Neural progenitor cell (in vitro differentiated cells): ENCODE measurements at regions not wholly inside any gene's neighbourhood (a gene's known extent, or its start where the extent isn't known, plus 50 kb on each side); places are given as distances from the start of the nearest gene placed in this dataset.

Experiments
- DNase-seq: peaks from one replicate; pipeline ENCODE4 v3.0.0-alpha.2; 2016; ENCODE audit warnings: low spot score
- H2AFZ ChIP-seq: fragments of 200-600 bp; sonication (generic); replicated peaks from 2 replicates; pipeline ENCODE4 v1.6.1; 2016; ENCODE audit warnings: antibody characterized with exemption
- H3F3A ChIP-seq: fragments of 200-600 bp; sonication (generic); 2 replicates; pipeline ENCODE4 v1.6.1; 2016; ENCODE audit warnings: antibody characterized with exemption, low read depth
- H3K27ac ChIP-seq: fragments of 200-600 bp; sonication (generic); 2 replicates; pipeline ENCODE4 v1.5.1; 2016; ENCODE audit warnings: mild to moderate bottlenecking
- H3K27me3 ChIP-seq: fragments of 200-600 bp; sonication (generic); 2 replicates; pipeline ENCODE4 v1.6.1; 2016; ENCODE audit warnings: mild to moderate bottlenecking, moderate library complexity
- H3K36me3 ChIP-seq: fragments of 200-600 bp; sonication (generic); 2 replicates; pipeline ENCODE4 v1.5.1; 2016
- H3K4me1 ChIP-seq: fragments of 200-600 bp; sonication (generic); 2 replicates; pipeline ENCODE4 v1.6.1; 2016; ENCODE audit warnings: mixed run types
- H3K4me2 ChIP-seq: fragments of 200-600 bp; sonication (generic); 2 replicates; pipeline ENCODE4 v1.6.1; 2016
- H3K4me3 ChIP-seq: fragments of 200-600 bp; sonication (generic); 2 replicates; pipeline ENCODE4 v1.5.1; 2016
- H3K79me2 ChIP-seq: fragments of 200-600 bp; sonication (generic); 2 replicates; pipeline ENCODE4 v1.6.1; 2016; ENCODE audit warnings: low read depth
- H3K9ac ChIP-seq: fragments of 200-600 bp; sonication (generic); 2 replicates; pipeline ENCODE4 v1.6.1; 2016
- H3K9me3 ChIP-seq: fragments of 200-600 bp; sonication (generic); 2 replicates; pipeline ENCODE4 v1.5.1; 2016; ENCODE audit warnings: low read depth
- H4K20me1 ChIP-seq: fragments of 200-600 bp; sonication (generic); 2 replicates; pipeline ENCODE4 v1.6.1; 2016; ENCODE audit warnings: low read depth
- H3K27ac Mint-ChIP-seq: 3 replicates; pipeline ENCODE4 v1.8.0; 2021; ENCODE audit warnings: mixed read lengths
- H3K27me3 Mint-ChIP-seq: 2 replicates; pipeline ENCODE4 v1.8.0; 2022; ENCODE audit warnings: low read depth, mild to moderate bottlenecking, inconsistent platforms, moderate library complexity, mixed read lengths; ENCODE audit not compliant: insufficient read depth
- H3K36me3 Mint-ChIP-seq: 3 replicates; pipeline ENCODE4 v1.8.0; 2021; ENCODE audit warnings: mixed read lengths
- H3K4me1 Mint-ChIP-seq: 3 replicates; pipeline ENCODE4 v1.8.0; 2021; ENCODE audit warnings: mixed read lengths
- H3K4me3 Mint-ChIP-seq: 3 replicates; pipeline ENCODE4 v1.8.0; 2021; ENCODE audit warnings: mild to moderate bottlenecking, moderate library complexity, mixed read lengths
- H3K9me3 Mint-ChIP-seq: 3 replicates; pipeline ENCODE4 v1.8.0; 2020; ENCODE audit warnings: mixed read lengths
- EZH2 ChIP-seq: fragments of 200-600 bp; sonication (generic); IDR thresholded peaks from 2 replicates; pipeline ENCODE4 v1.6.1; 2017; ENCODE audit warnings: antibody characterized with exemption, mild to moderate bottlenecking, moderate library complexity
- EZH2phosphoT487 ChIP-seq: fragments of 200-600 bp; sonication (generic); IDR thresholded peaks from 2 replicates; pipeline ENCODE4 v1.6.1; 2017; ENCODE audit warnings: antibody characterized with exemption
- TF ChIP-seq, protein P1 (sequence below): fragments of 200-600 bp; sonication (generic); IDR thresholded peaks from 2 replicates; pipeline ENCODE4 v1.5.1; 2017; ENCODE audit warnings: antibody characterized with exemption, mild to moderate bottlenecking

- Histone ChIP-seq H4K20me1 (no peaks in the 10 kb centered on the region), H3K4me1 (peaks cover 26% of the 10 kb centered on the region), H3K9me3 (peaks cover 3% of the 10 kb centered on the region), H3K9ac (no peak overlapping the region), H3K27me3 (no peaks in the 10 kb centered on the region), H3K4me3 (no peak overlapping the region), H3F3A (peaks cover 21% of the 10 kb centered on the region), H3K36me3 (no peaks in the 10 kb centered on the region), H2AFZ (no peak overlapping the region), H3K79me2 (no peaks in the 10 kb centered on the region), H3K4me2 (peak overlapping the region; percentile 45), H3K27ac (peak overlapping the region; percentile 90)
- Mint-ChIP-seq H3K27ac (peak overlapping the region; percentile 70), H3K4me3 (no peak overlapping the region), H3K36me3 (no peaks in the 10 kb centered on the region), H3K9me3 (peaks cover 20% of the 10 kb centered on the region), H3K27me3 (peaks cover 8% of the 10 kb centered on the region), H3K4me1 (peaks cover 23% of the 10 kb centered on the region)
- no peak for DNase-seq
- no peak for TF ChIP-seq EZH2phosphoT487
- TF ChIP-seq, protein P1, sequence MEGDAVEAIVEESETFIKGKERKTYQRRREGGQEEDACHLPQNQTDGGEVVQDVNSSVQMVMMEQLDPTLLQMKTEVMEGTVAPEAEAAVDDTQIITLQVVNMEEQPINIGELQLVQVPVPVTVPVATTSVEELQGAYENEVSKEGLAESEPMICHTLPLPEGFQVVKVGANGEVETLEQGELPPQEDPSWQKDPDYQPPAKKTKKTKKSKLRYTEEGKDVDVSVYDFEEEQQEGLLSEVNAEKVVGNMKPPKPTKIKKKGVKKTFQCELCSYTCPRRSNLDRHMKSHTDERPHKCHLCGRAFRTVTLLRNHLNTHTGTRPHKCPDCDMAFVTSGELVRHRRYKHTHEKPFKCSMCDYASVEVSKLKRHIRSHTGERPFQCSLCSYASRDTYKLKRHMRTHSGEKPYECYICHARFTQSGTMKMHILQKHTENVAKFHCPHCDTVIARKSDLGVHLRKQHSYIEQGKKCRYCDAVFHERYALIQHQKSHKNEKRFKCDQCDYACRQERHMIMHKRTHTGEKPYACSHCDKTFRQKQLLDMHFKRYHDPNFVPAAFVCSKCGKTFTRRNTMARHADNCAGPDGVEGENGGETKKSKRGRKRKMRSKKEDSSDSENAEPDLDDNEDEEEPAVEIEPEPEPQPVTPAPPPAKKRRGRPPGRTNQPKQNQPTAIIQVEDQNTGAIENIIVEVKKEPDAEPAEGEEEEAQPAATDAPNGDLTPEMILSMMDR, result no peak
- TF ChIP-seq EZH2, result no peak
Measured at GRCh38 chr2:136214307-136215200, 96.6 kb upstream of the CXCR4 start.

DNA sequence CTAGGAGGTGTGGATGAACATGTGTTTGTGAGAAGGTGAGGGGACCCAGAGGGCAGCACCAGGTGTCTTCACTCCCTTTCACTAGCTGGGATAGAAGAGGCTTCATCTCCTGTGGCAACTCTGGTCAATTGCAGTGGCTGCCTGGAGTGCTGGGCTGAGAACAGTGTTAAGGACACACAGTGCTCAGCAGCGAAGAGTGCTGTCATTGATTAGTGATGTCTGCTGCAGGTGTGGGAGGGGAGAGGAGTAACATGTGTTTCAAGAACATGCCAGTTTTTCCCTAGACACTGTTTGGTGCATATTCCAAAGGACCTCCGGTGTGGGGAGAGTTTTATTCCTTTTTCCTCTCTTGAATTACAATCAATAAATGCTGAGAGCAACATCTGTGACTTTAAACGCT, 95.9 kb upstream of the CXCR4 start:
- Mint-ChIP-seq H3K9me3 (peaks cover 25% of the 10 kb centered on the region), H3K36me3 (no peaks in the 10 kb centered on the region), H3K4me3 (no peak overlapping the region), H3K4me1 (peaks cover 26% of the 10 kb centered on the region), H3K27ac (peak overlapping the region; percentile 11), H3K27me3 (peaks cover 8% of the 10 kb centered on the region)
- H3K79me2 ChIP-seq, result no peaks in the 10 kb centered on the region
- H3K27me3 ChIP-seq, result no peaks in the 10 kb centered on the region
- peaks cover 25% of the 10 kb centered on the region for H3K4me1 ChIP-seq
- H3K9ac ChIP-seq, result no peak overlapping the region
- no peak overlapping the region for H2AFZ ChIP-seq
- DNase-seq, result no peak
- H4K20me1 ChIP-seq, result no peaks in the 10 kb centered on the region
- H3K9me3 ChIP-seq, result peaks cover 3% of the 10 kb centered on the region
- no peak overlapping the region for H3K4me2 ChIP-seq
- TF ChIP-seq EZH2phosphoT487, result no peak
- no peak for TF ChIP-seq EZH2
- TF ChIP-seq, protein P1, result no peak
- no peak overlapping the region for H3K4me3 ChIP-seq
- no peaks in the 10 kb centered on the region for H3K36me3 ChIP-seq
- H3F3A ChIP-seq, result peaks cover 21% of the 10 kb centered on the region
- H3K27ac ChIP-seq, result no peak overlapping the region

DNA sequence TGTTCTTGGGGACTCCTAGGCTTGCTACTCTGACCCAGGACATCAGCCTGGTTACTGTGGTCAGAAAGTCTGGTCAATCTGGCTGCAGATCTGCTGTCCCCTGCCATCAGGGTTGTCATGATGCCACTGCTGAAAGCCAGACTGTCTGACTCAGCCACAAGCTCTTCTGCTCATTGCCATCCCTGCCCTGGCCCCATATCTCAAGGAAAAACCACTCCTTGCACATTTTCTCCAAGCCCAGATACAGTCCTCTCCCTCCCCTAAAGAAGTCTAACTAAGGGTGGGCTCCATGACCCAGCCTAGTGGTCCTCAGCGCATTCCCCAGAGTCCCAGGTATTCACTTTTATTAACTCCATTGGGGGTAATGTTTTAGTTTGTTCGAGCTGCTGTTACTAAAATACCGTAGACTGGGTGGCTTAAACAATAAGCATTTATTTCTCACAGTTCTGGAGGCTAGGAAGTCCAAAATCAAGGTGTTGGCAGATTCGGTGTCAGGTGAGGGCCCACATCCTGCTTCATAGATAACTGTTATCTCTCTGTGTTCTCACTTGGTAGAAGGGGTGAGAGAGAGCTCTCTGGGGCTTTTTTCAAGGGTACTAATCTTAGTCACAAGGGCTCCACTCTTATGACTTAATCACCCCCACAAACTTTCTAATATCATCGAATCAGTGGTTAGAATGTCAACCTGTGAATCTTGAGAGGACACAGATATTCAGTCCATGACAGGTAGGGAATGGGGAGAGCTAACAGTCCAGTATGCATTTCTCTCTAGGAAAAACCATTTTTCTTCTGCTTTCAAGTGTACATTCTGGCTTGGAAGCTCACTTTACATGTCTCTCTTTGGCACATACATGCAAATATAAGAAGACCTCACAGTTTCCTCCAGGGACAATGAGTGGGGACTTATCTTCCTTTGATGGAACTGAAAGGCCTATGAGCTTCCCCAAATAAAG, 94.8 kb upstream of the CXCR4 start:
- TF ChIP-seq EZH2 (no peak), EZH2phosphoT487 (no peak)
- TF ChIP-seq, protein P1, result no peak
- Histone ChIP-seq H3K79me2 (no peaks in the 10 kb centered on the region), H3F3A (peaks cover 21% of the 10 kb centered on the region), H3K4me2 (no peak overlapping the region), H3K27ac (no peak overlapping the region), H3K36me3 (no peaks in the 10 kb centered on the region), H3K4me3 (no peak overlapping the region), H2AFZ (no peak overlapping the region), H3K27me3 (no peaks in the 10 kb centered on the region), H4K20me1 (no peaks in the 10 kb centered on the region), H3K9me3 (peaks cover 3% of the 10 kb centered on the region), H3K4me1 (peaks cover 25% of the 10 kb centered on the region), H3K9ac (no peak overlapping the region)
- Mint-ChIP-seq H3K36me3 (no peaks in the 10 kb centered on the region), H3K27ac (peak overlapping the region; percentile 44), H3K9me3 (peaks cover 25% of the 10 kb centered on the region), H3K27me3 (peaks cover 12% of the 10 kb centered on the region), H3K4me1 (peaks cover 30% of the 10 kb centered on the region), H3K4me3 (no peak overlapping the region)
- no peak for DNase-seq
